ENCODE measurements at regions not wholly inside any gene's neighbourhood (a gene's known extent, or its start where the extent isn't known, plus 50 kb on each side); places are given as distances from the start of the nearest gene placed in this dataset.

GRCh38 chr10:10292501-10292900, 725.2 kb upstream of the CELF2 start:
- H3K9me3 Mint-ChIP-seq: peaks cover 5% of the 10 kb centered on the region
- H3K27me3 Mint-ChIP-seq: no peaks in the 10 kb centered on the region
- no peak overlapping the region for H3K27ac Mint-ChIP-seq
- H3K4me3 Mint-ChIP-seq: no peak overlapping the region
- no peaks in the 10 kb centered on the region for H3K4me1 Mint-ChIP-seq (ENCODE audit: low read depth)
- no peaks in the 10 kb centered on the region for H3K36me3 Mint-ChIP-seq (ENCODE audit: low read depth)

- no peaks in the 10 kb centered on the region for H3K27me3 Mint-ChIP-seq
- no peak overlapping the region for H3K4me3 Mint-ChIP-seq
- H3K4me1 Mint-ChIP-seq (ENCODE audit: low read depth): no peaks in the 10 kb centered on the region
- H3K9me3 Mint-ChIP-seq: peaks cover 5% of the 10 kb centered on the region
- no peak overlapping the region for H3K27ac Mint-ChIP-seq
- H3K36me3 Mint-ChIP-seq (ENCODE audit: low read depth): no peaks in the 10 kb centered on the region
Measured at GRCh38 chr10:10293041-10293440, 724.6 kb upstream of the CELF2 start.

- Mint-ChIP-seq H3K36me3 (ENCODE audit: low read depth) (no peaks in the 10 kb centered on the region), H3K27ac (no peak overlapping the region), H3K9me3 (peaks cover 5% of the 10 kb centered on the region), H3K27me3 (no peaks in the 10 kb centered on the region), H3K4me1 (ENCODE audit: low read depth) (no peaks in the 10 kb centered on the region), H3K4me3 (no peak overlapping the region)
Measured at GRCh38 chr10:10293481-10293951, 724.2 kb upstream of the CELF2 start.

GRCh38 chr10:10294184-10294880, 723.3 kb upstream of the CELF2 start:
- Mint-ChIP-seq H3K4me1 (ENCODE audit: low read depth) (no peaks in the 10 kb centered on the region), H3K27me3 (no peaks in the 10 kb centered on the region), H3K4me3 (no peak overlapping the region), H3K27ac (no peak overlapping the region), H3K9me3 (peaks cover 5% of the 10 kb centered on the region), H3K36me3 (ENCODE audit: low read depth) (no peaks in the 10 kb centered on the region)

GRCh38 chr10:10294881-10295529, 722.7 kb upstream of the CELF2 start:
- Mint-ChIP-seq H3K27me3 (no peaks in the 10 kb centered on the region), H3K9me3 (peaks cover 5% of the 10 kb centered on the region), H3K4me3 (no peak overlapping the region), H3K27ac (no peak overlapping the region), H3K36me3 (ENCODE audit: low read depth) (no peaks in the 10 kb centered on the region), H3K4me1 (ENCODE audit: low read depth) (no peaks in the 10 kb centered on the region)

- no peak overlapping the region for H3K27ac Mint-ChIP-seq
- H3K9me3 Mint-ChIP-seq: peaks cover 5% of the 10 kb centered on the region
- H3K27me3 Mint-ChIP-seq: peaks cover 3% of the 10 kb centered on the region
- H3K36me3 Mint-ChIP-seq (ENCODE audit: low read depth): no peaks in the 10 kb centered on the region
- no peaks in the 10 kb centered on the region for H3K4me1 Mint-ChIP-seq (ENCODE audit: low read depth)
- no peak overlapping the region for H3K4me3 Mint-ChIP-seq
Measured at GRCh38 chr10:10295537-10295936, 722.1 kb upstream of the CELF2 start.

- Mint-ChIP-seq H3K36me3 (ENCODE audit: low read depth) (no peaks in the 10 kb centered on the region), H3K27me3 (peaks cover 3% of the 10 kb centered on the region), H3K4me3 (no peak overlapping the region), H3K4me1 (ENCODE audit: low read depth) (no peaks in the 10 kb centered on the region), H3K9me3 (no peaks in the 10 kb centered on the region), H3K27ac (no peak overlapping the region)
Measured at GRCh38 chr10:10302689-10303088, 715.0 kb upstream of the CELF2 start.

GRCh38 chr10:10307036-10307435, 710.6 kb upstream of the CELF2 start:
- Mint-ChIP-seq H3K4me1 (ENCODE audit: low read depth) (no peaks in the 10 kb centered on the region), H3K27me3 (no peaks in the 10 kb centered on the region), H3K4me3 (no peak overlapping the region), H3K9me3 (no peaks in the 10 kb centered on the region), H3K27ac (no peak overlapping the region), H3K36me3 (ENCODE audit: low read depth) (no peaks in the 10 kb centered on the region)

- Mint-ChIP-seq H3K27me3 (no peaks in the 10 kb centered on the region), H3K4me3 (no peak overlapping the region), H3K4me1 (ENCODE audit: low read depth) (no peaks in the 10 kb centered on the region), H3K9me3 (no peaks in the 10 kb centered on the region), H3K27ac (no peak overlapping the region), H3K36me3 (ENCODE audit: low read depth) (no peaks in the 10 kb centered on the region)
Measured at GRCh38 chr10:10307551-10307950, 710.1 kb upstream of the CELF2 start.

GRCh38 chr10:10310498-10310897, 707.2 kb upstream of the CELF2 start:
- H3K4me1 Mint-ChIP-seq (ENCODE audit: low read depth): no peaks in the 10 kb centered on the region
- H3K36me3 Mint-ChIP-seq (ENCODE audit: low read depth): no peaks in the 10 kb centered on the region
- H3K4me3 Mint-ChIP-seq: no peak overlapping the region
- H3K27ac Mint-ChIP-seq: no peak overlapping the region
- H3K9me3 Mint-ChIP-seq: no peaks in the 10 kb centered on the region
- no peaks in the 10 kb centered on the region for H3K27me3 Mint-ChIP-seq

- H3K27ac Mint-ChIP-seq: no peak overlapping the region
- no peak overlapping the region for H3K4me3 Mint-ChIP-seq
- H3K9me3 Mint-ChIP-seq: no peaks in the 10 kb centered on the region
- H3K4me1 Mint-ChIP-seq (ENCODE audit: low read depth): no peaks in the 10 kb centered on the region
- no peaks in the 10 kb centered on the region for H3K36me3 Mint-ChIP-seq (ENCODE audit: low read depth)
- peaks cover under 1% of the 10 kb centered on the region for H3K27me3 Mint-ChIP-seq
Measured at GRCh38 chr10:10311966-10312365, 705.7 kb upstream of the CELF2 start.

- H3K4me1 Mint-ChIP-seq (ENCODE audit: low read depth): no peaks in the 10 kb centered on the region
Measured at GRCh38 chr10:10313149-10313835, 704.4 kb upstream of the CELF2 start.

GRCh38 chr10:10314626-10315025, 703.0 kb upstream of the CELF2 start:
- H3K27ac Mint-ChIP-seq: no peak overlapping the region
- H3K36me3 Mint-ChIP-seq (ENCODE audit: low read depth): no peaks in the 10 kb centered on the region
- no peaks in the 10 kb centered on the region for H3K9me3 Mint-ChIP-seq
- H3K27me3 Mint-ChIP-seq: peaks cover 5% of the 10 kb centered on the region
- H3K4me3 Mint-ChIP-seq: no peak overlapping the region
- no peaks in the 10 kb centered on the region for H3K4me1 Mint-ChIP-seq (ENCODE audit: low read depth)

More at GRCh38 chr10:10313149-10313835, 704.4 kb upstream of the CELF2 start:
- Mint-ChIP-seq H3K9me3 (no peaks in the 10 kb centered on the region), H3K4me3 (no peak overlapping the region), H3K27me3 (peaks cover 5% of the 10 kb centered on the region), H3K36me3 (ENCODE audit: low read depth) (no peaks in the 10 kb centered on the region), H3K27ac (no peak overlapping the region)

GRCh38 chr10:10315989-10316388, 701.7 kb upstream of the CELF2 start:
- Mint-ChIP-seq H3K4me1 (ENCODE audit: low read depth) (no peaks in the 10 kb centered on the region), H3K27me3 (peaks cover 5% of the 10 kb centered on the region), H3K27ac (no peak overlapping the region), H3K4me3 (no peak overlapping the region), H3K36me3 (ENCODE audit: low read depth) (no peaks in the 10 kb centered on the region), H3K9me3 (no peaks in the 10 kb centered on the region)

- H3K36me3 Mint-ChIP-seq (ENCODE audit: low read depth): no peaks in the 10 kb centered on the region
- H3K27ac Mint-ChIP-seq: no peak overlapping the region
- no peaks in the 10 kb centered on the region for H3K9me3 Mint-ChIP-seq
- no peaks in the 10 kb centered on the region for H3K4me1 Mint-ChIP-seq (ENCODE audit: low read depth)
- H3K4me3 Mint-ChIP-seq: no peak overlapping the region
- peaks cover 5% of the 10 kb centered on the region for H3K27me3 Mint-ChIP-seq
Measured at GRCh38 chr10:10317151-10317550, 700.5 kb upstream of the CELF2 start.

Measured in stimulated activated naive CD8-positive, alpha-beta T cell treated with anti-CD3 and anti-CD28 coated beads, Interleukin-15, Interleukin-2, amounts not matched to agents 100 ng/mL and 50 ng/mL, for 24 hours (primary cell).